OCI-LY1 (cell line): ENCODE measurements at regions not wholly inside any gene's neighbourhood (a gene's known extent, or its start where the extent isn't known, plus 50 kb on each side); places are given as distances from the start of the nearest gene placed in this dataset.

Source experiments
- EZH2 ChIP-seq: fragments of 200-600 bp; sonication (generic), shearing (Covaris generic); IDR thresholded peaks from 2 replicates; pipeline ENCODE4 v1.8.0; 2017; ENCODE audit warnings: borderline replicate concordance, mixed run types, mild to moderate bottlenecking, antibody characterized with exemption, low read length, moderate library complexity, mixed read lengths
- TF ChIP-seq, protein P1 (sequence below): fragments of 200-600 bp; sonication (generic), shearing (Covaris generic); IDR thresholded peaks from 2 replicates; pipeline ENCODE4 v1.5.1; 2017; ENCODE audit warnings: mild to moderate bottlenecking, antibody characterized with exemption, low read length, moderate library complexity, mixed read lengths

DNA sequence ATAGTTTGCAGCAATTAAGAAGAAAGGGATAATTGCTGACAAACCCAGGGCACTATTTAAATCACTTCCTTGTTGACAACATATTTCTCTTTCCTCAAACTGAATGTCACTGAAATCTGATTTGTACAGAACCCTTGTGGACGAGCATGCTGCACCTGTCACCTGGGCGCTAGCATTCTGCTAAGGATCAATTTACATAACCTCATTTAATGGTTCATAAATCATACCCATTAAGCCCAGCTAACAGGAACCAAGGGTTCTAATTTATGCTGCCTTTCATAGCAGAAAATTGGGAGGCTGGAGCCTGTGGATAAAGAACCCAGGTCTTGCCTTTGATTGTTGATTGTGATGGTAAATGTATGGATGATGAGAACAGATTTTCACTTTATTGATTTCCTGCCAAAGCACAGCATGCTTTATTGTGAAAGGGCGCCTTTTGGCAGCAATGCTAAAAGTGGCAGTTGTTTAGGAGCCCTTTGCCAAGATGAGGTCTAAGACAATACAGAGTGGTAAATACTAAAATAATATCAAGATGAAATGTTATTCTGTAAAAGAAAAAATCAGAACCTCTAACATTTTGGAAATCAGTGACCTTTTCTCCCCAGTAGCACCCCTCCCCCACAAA lies 95.4 kb downstream of the NKX2-1 start:
- TF ChIP-seq, protein P1, sequence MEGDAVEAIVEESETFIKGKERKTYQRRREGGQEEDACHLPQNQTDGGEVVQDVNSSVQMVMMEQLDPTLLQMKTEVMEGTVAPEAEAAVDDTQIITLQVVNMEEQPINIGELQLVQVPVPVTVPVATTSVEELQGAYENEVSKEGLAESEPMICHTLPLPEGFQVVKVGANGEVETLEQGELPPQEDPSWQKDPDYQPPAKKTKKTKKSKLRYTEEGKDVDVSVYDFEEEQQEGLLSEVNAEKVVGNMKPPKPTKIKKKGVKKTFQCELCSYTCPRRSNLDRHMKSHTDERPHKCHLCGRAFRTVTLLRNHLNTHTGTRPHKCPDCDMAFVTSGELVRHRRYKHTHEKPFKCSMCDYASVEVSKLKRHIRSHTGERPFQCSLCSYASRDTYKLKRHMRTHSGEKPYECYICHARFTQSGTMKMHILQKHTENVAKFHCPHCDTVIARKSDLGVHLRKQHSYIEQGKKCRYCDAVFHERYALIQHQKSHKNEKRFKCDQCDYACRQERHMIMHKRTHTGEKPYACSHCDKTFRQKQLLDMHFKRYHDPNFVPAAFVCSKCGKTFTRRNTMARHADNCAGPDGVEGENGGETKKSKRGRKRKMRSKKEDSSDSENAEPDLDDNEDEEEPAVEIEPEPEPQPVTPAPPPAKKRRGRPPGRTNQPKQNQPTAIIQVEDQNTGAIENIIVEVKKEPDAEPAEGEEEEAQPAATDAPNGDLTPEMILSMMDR = no peak
- no peak for TF ChIP-seq EZH2
